Sigmoid colon (tissue), 6 donors: ENCODE measurements at regions not wholly inside any gene's neighbourhood (a gene's known extent, or its start where the extent isn't known, plus 50 kb on each side); places are given as distances from the start of the nearest gene placed in this dataset.
A peak's percentile ranks its signal among the peaks of the same experiment; 100 is the strongest.

Experiments
- DNase-seq: peaks from one replicate; pipeline ENCODE4 v3.0.0-alpha.2; 2019
- H3K27ac ChIP-seq, 4 donors: fragments of 200-600 bp; sonication (generic); one replicate each; pipeline ENCODE4 v1.5.1; 2016 to 2019; ENCODE audit warnings: mild to moderate bottlenecking in 1 of 4
- H3K27me3 ChIP-seq, 3 donors: fragments of 200-600 bp; sonication (generic); one replicate each; pipeline ENCODE4 v1.5.1; 2019; ENCODE audit warnings: mild to moderate bottlenecking in 1 of 3
- H3K36me3 ChIP-seq, 4 donors: fragments of 200-600 bp; sonication (generic); one replicate each; pipeline ENCODE4 v1.5.1; 2016 to 2019
- H3K4me1 ChIP-seq, 4 donors: fragments of 200-600 bp; sonication (generic); one replicate each; pipeline ENCODE4 v1.5.1; 2017 to 2019
- H3K4me3 ChIP-seq, 4 donors: fragments of 200-600 bp; sonication (generic); one replicate each; pipeline ENCODE4 v1.5.1; 2017 to 2019; ENCODE audit warnings: mild to moderate bottlenecking in 2 of 4, moderate library complexity in 1 of 4
- H3K9me3 ChIP-seq, 4 donors: fragments of 200-600 bp in 3 of 4; sonication (generic) in 3 of 4; one replicate each; pipeline versions ENCODE4 v1.5.1 to v1.6.1; 2013 to 2019
- EP300 ChIP-seq, 4 donors: sonication (generic); formaldehyde crosslinking; IDR thresholded peaks; one replicate each; pipeline ENCODE4 v1.6.1; 2017; ENCODE audit warnings: antibody characterized with exemption in 4 of 4
- POLR2A ChIP-seq, 2 donors: fragments of 450-650 bp; IDR thresholded peaks; one replicate each; pipeline ENCODE4 v1.6.1; 2016; ENCODE audit warnings: antibody characterized with exemption in 2 of 2, mild to moderate bottlenecking in 2 of 2, moderate library complexity in 2 of 2
- POLR2AphosphoS5 ChIP-seq, 4 donors: sonication (generic); formaldehyde crosslinking; IDR thresholded peaks; one replicate each; pipeline ENCODE4 v1.6.1; 2017; ENCODE audit warnings: antibody characterized with exemption in 4 of 4
- WGBS, 2 donors: extraction: QIAGEN DNeasy Blood & Tissue Kit; methylation state at CpG; one replicate each; pipeline ENCODE4 v1.1.7; 2013; 5-methylcytosine and 5-hydroxymethylcytosine counted together
- intact Hi-C: fragments of 100-400 bp; cut with DNase I; formaldehyde crosslinking; loops from one replicate; pipeline ENCODE4 v1.15.1; 2023
- TF ChIP-seq, protein P1 (sequence below), 4 experiments: fragments of 450-650 bp in 3 of 4; fragments of 200-600 bp in 1 of 4; IDR thresholded peaks; one replicate each; pipeline ENCODE4 v1.5.1; 2016 to 2019; ENCODE audit warnings: antibody characterized with exemption in 4 of 4, mild to moderate bottlenecking in 3 of 4, moderate library complexity in 2 of 4
- donor health status: healthy with polysubstance abuse.
- donor health status: healthy.

DNA sequence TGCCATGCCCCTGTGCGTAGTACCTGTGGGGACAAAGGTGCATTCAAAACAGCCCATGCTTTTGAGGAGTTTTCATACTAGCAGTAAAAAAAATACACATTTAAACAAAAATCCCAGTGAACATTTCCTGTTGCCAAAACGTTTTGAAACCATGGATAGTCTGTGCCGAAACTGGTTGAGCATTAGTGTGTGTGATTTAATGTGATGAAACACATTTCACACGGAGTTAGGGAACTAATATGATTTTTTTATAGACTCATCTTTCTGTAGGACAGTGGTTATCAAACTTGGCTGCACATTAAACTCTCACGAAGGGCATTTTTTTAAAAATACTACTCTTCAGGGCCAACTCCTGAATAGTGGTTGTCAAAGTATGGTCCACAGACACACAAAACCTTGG lies 111.8 kb upstream of the CREB5 start:
- Histone ChIP-seq H3K36me3 (no peaks in the 10 kb centered on the region), H3K4me1 (no peaks in the 10 kb centered on the region), H3K27ac (peak overlapping the region in 1 of 4 donors; percentile 58), H3K9me3 (no peaks in the 10 kb centered on the region), H3K4me3 (no peak overlapping the region), H3K27me3 (no peaks in the 10 kb centered on the region)
- DNase-seq: no peak
- WGBS, 2 donors: 64 to 74% methylated on average over 5 of the region's 5 CpGs
- intact Hi-C loops: no loop called here
- TF ChIP-seq EP300 (IDR thresholded peaks at IDR 0.05): no peak
- no peak for TF ChIP-seq POLR2A (IDR thresholded peaks at IDR 0.05)

DNA sequence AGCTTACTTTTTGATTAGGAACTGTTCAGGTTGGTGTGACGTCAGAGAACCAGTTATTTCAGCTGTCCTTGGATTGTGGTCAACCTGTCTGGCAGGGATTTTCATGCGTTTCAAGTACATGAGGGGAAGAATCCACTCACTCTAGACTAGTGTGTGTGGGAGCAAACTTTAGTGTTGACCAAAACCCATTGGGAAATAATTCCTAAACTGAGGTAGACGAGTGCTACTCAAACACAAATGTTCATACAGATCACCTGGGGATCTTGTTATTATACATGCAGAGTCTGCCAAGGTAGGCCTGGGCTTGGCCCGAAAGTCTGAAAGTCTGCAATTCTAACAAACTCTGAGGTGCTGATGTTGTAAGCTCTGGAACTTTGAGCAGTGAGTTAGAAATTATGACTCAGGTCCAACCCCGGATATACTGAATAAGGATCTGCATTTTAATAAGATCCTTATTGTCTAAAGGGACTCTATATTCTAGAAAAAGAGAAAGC lies 111.1 kb upstream of the CREB5 start:
- Histone ChIP-seq H3K4me3 (no peak overlapping the region), H3K27me3 (no peaks in the 10 kb centered on the region), H3K36me3 (no peaks in the 10 kb centered on the region), H3K27ac (peak overlapping the region in 2 of 4 donors; percentile 12 to 56), H3K9me3 (no peaks in the 10 kb centered on the region), H3K4me1 (no peaks in the 10 kb centered on the region)
- DNase-seq: peak; percentile 81
- TF ChIP-seq POLR2A (IDR thresholded peaks at IDR 0.05) (no peak), POLR2AphosphoS5 (IDR thresholded peaks at IDR 0.05) (peak in 1 of 4 donors; percentile 2)
- intact Hi-C loops: no loop called here
- WGBS, 2 donors: 77 to 84% methylated on average over 5 of the region's 5 CpGs

DNA sequence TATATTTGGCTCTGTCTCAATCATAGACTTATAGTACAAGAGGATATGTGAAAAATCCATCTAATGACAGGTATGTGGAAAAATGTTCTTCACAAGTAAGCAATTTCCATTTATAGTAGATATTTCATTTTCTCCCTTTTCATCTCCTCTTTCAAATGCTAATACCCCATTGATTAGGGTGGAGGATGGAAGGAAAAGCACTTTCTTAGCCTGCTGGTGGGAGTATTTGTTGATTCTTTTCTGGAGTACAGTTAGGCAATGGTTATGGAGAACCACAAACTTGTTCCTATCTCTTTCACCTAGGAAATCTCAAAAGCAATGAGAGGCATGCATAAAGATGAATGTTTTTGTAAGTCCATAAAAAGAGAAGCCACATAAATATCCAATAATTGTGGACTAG lies 108.0 kb upstream of the CREB5 start:
- intact Hi-C loops: no loop called here
- no peaks in the 10 kb centered on the region for H3K9me3 ChIP-seq
- H3K36me3 ChIP-seq: no peaks in the 10 kb centered on the region
- H3K27me3 ChIP-seq: no peaks in the 10 kb centered on the region
- H3K4me3 ChIP-seq: no peak overlapping the region
- no peaks in the 10 kb centered on the region for H3K4me1 ChIP-seq
- H3K27ac ChIP-seq: no peak overlapping the region
- DNase-seq: no peak
- TF ChIP-seq POLR2A (IDR thresholded peaks at IDR 0.05) (no peak), EP300 (IDR thresholded peaks at IDR 0.05) (no peak), POLR2AphosphoS5 (IDR thresholded peaks at IDR 0.05) (no peak)
- TF ChIP-seq, protein P1, sequence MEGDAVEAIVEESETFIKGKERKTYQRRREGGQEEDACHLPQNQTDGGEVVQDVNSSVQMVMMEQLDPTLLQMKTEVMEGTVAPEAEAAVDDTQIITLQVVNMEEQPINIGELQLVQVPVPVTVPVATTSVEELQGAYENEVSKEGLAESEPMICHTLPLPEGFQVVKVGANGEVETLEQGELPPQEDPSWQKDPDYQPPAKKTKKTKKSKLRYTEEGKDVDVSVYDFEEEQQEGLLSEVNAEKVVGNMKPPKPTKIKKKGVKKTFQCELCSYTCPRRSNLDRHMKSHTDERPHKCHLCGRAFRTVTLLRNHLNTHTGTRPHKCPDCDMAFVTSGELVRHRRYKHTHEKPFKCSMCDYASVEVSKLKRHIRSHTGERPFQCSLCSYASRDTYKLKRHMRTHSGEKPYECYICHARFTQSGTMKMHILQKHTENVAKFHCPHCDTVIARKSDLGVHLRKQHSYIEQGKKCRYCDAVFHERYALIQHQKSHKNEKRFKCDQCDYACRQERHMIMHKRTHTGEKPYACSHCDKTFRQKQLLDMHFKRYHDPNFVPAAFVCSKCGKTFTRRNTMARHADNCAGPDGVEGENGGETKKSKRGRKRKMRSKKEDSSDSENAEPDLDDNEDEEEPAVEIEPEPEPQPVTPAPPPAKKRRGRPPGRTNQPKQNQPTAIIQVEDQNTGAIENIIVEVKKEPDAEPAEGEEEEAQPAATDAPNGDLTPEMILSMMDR (IDR thresholded peaks at IDR 0.05): no peak

DNA sequence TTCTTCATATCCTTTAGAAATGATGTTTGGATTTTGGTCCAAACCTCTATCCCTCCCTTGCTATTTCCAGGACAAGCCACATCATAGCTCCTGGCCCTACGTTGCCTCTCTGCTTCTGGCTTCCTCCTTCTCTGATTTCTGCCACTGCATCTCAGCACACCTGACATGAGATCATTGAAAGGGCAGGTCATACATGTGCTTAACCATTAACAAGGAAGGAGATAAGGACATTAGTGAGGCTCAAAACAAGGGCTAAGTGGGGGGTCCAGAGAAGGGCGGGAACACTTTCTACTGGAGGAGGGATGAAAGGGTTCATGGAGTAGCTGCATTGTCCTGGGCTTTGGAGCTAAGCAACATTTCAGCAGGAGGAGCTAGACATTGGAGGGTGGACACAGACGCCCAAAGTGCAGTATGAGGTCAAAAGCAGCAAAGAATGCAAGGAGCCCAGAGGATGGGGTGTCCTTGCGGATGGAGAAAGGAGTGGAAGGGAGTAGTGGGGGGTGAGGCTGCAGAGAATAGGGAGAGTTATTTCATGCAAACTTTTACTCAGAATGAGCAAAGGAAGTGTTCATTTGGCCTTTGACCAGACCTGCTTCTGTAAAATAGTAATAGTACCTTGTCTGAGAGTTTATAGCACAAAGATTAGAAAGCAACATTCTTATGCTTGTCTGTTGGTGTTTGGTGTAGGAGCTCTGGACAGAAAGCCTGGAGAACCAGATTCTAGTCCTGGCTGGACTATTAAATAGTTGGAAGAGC lies 102.4 kb upstream of the CREB5 start:
- DNase-seq: no peak
- intact Hi-C loops: no loop called here

DNA sequence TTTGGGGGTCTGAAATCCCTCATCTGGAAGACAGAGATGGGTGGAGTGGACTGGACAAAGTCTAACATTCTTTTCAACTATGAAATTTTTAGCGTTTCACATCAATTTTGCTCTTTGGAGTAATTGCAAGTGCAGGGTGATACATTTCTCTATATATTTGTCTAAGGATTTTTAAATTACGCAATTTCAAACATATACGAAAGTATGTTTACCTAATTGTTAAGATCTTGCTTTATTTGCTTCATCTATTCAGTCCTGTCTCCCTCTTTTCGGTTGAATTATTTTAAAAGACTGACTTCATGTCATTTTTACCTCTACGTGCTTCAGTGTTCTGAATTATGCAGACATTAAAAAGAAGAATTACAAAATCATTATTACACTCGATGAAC lies 101.9 kb upstream of the CREB5 start:
- TF ChIP-seq, protein P1 (IDR thresholded peaks at IDR 0.05): no peak
- TF ChIP-seq POLR2AphosphoS5 (IDR thresholded peaks at IDR 0.05) (no peak), EP300 (IDR thresholded peaks at IDR 0.05) (no peak), POLR2A (IDR thresholded peaks at IDR 0.05) (no peak)
- intact Hi-C loops: no loop called here
- peaks cover 0 to under 1% (median under 1%) of the 10 kb centered on the region in 4 donors for H3K4me1 ChIP-seq
- no peak overlapping the region for H3K4me3 ChIP-seq
- no peaks in the 10 kb centered on the region for H3K36me3 ChIP-seq
- no peaks in the 10 kb centered on the region for H3K27me3 ChIP-seq
- no peaks in the 10 kb centered on the region for H3K9me3 ChIP-seq
- DNase-seq: no peak
- H3K27ac ChIP-seq: no peak overlapping the region
- 73 to 83% methylated on average over 6 of the region's 6 CpGs for WGBS, 2 donors

More for the DNA sequence above, 102.4 kb upstream of the CREB5 start:
- no peaks in the 10 kb centered on the region for H3K27me3 ChIP-seq
- H3K36me3 ChIP-seq: no peaks in the 10 kb centered on the region
- no peaks in the 10 kb centered on the region for H3K9me3 ChIP-seq
- no peaks in the 10 kb centered on the region for H3K4me1 ChIP-seq
- no peak overlapping the region for H3K27ac ChIP-seq
- TF ChIP-seq POLR2A (IDR thresholded peaks at IDR 0.05): no peak
- H3K4me3 ChIP-seq: no peak overlapping the region
- 40 to 54% methylated on average over 4 of the region's 4 CpGs for WGBS, 2 donors

DNA sequence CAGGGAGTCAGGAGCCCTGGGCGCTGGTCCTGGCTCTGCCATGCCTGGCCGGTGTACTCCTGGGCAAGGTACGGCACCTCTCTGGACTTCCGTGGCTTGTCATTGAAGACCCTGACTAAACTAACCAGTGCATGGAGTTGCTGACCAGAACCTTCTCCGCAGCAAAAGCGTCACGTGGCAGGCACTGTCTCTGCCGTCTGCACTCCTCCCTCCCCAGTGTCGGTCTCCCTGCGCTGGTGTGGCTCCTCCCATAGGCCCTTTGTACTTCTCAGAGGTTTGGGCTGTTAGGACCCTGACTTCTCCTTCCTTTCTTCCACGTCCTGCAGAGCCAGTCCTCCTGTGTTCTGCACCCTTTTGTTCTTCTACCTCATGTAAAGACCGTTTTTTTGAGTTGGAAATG lies 100.6 kb upstream of the CREB5 start:
- H3K4me1 ChIP-seq: peaks cover 0 to 9% (median 3%) of the 10 kb centered on the region in 4 donors
- H3K4me3 ChIP-seq: no peak overlapping the region
- H3K27me3 ChIP-seq: no peaks in the 10 kb centered on the region
- 73 to 80% methylated on average over 12 of the region's 12 CpGs for WGBS, 2 donors
- TF ChIP-seq, protein P1 (IDR thresholded peaks at IDR 0.05): no peak
- TF ChIP-seq EP300 (IDR thresholded peaks at IDR 0.05) (no peak), POLR2AphosphoS5 (IDR thresholded peaks at IDR 0.05) (no peak), POLR2A (IDR thresholded peaks at IDR 0.05) (no peak)
- no peak overlapping the region for H3K27ac ChIP-seq
- no peaks in the 10 kb centered on the region for H3K9me3 ChIP-seq
- intact Hi-C loops: no loop called here
- no peak for DNase-seq
- H3K36me3 ChIP-seq: no peaks in the 10 kb centered on the region
